ENCODE measurements at regions not wholly inside any gene's neighbourhood (a gene's known extent, or its start where the extent isn't known, plus 50 kb on each side); places are given as distances from the start of the nearest gene placed in this dataset.

DNA sequence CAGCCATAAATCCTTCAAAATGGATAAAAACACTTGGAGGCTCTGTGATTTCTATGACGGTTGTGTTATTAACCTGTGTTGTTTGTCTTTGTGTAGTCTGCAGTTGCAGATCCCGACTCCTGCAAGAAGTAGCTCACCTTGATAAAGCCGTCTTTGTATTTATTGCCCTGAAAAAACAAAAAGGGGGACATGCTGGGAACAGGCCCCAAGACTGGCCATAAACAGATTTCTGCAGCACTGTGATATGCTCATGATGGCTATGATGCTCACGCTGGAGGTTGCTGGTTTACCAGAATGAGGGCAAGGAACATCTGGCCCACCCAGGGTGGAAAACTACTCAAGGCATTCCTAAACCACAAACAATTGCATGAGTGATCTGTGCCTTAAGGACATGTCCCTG lies 71.0 kb downstream of the LGALS9 start:
- H3K4me3 Mint-ChIP-seq: no peak overlapping the region
- H3K4me1 Mint-ChIP-seq (ENCODE audit: low read depth in 2 of 2): no peaks in the 10 kb centered on the region
- H3K27me3 Mint-ChIP-seq: peaks cover 33 to 51% of the 10 kb centered on the region in 2 donors
- DNase-seq (no peak), ATAC-seq (replicated peaks) (no peak)
- H3K36me3 Mint-ChIP-seq (ENCODE audit: insufficient read depth): no peaks in the 10 kb centered on the region
- peaks cover 5 to 15% of the 10 kb centered on the region in 2 donors for H3K9me3 Mint-ChIP-seq
- H3K27ac Mint-ChIP-seq: no peak overlapping the region

All from effector memory CD8-positive, alpha-beta T cell (primary cell).